ENCODE measurements at regions not wholly inside any gene's neighbourhood (a gene's known extent, or its start where the extent isn't known, plus 50 kb on each side); places are given as distances from the start of the nearest gene placed in this dataset.
"Not testable (repeated sequence)": the region's sequence is repeated elsewhere in the genome, so short reads cannot be mapped to it uniquely, and the experiment has no call there.

- no peak for DNase-seq
Measured at GRCh38 chr20:36082315-36082915, 72.1 kb upstream of the EPB41L1 start.

- DNase-seq, result not testable (repeated sequence)
Measured at GRCh38 chr20:36083200-36083599, 71.3 kb upstream of the EPB41L1 start.

- no peak for DNase-seq
Measured at GRCh38 chr20:36084356-36084755, 70.2 kb upstream of the EPB41L1 start.

GRCh38 chr20:36084897-36085613 lies 69.5 kb upstream of the EPB41L1 start:
- DNase-seq, result no peak

GRCh38 chr20:36085686-36086267 lies 68.8 kb upstream of the EPB41L1 start:
- no peak for DNase-seq

- no peak for DNase-seq
Measured at GRCh38 chr20:36086767-36087166, 67.8 kb upstream of the EPB41L1 start.

- DNase-seq, result no peak
Measured at GRCh38 chr20:36090223-36090622, 64.3 kb upstream of the EPB41L1 start.

GRCh38 chr20:36091561-36092397 lies 62.8 kb upstream of the EPB41L1 start:
- no peak for DNase-seq

GRCh38 chr20:36092398-36093024 lies 62.0 kb upstream of the EPB41L1 start:
- DNase-seq, result no peak

GRCh38 chr20:36093025-36093803 lies 61.3 kb upstream of the EPB41L1 start:
- peak; percentile 24 for DNase-seq

- no peak for DNase-seq
Measured at GRCh38 chr20:36093804-36094145, 60.8 kb upstream of the EPB41L1 start.

GRCh38 chr20:36094497-36094896 lies 60.0 kb upstream of the EPB41L1 start:
- no peak for DNase-seq

GRCh38 chr20:36096435-36096834 lies 58.1 kb upstream of the EPB41L1 start:
- no peak for DNase-seq

- DNase-seq, result no peak
Measured at GRCh38 chr20:36097337-36098151, 57.0 kb upstream of the EPB41L1 start.

GRCh38 chr20:36098364-36098763 lies 56.2 kb upstream of the EPB41L1 start:
- no peak for DNase-seq

GRCh38 chr20:36099106-36099505 lies 55.4 kb upstream of the EPB41L1 start:
- no peak for DNase-seq

GRCh38 chr20:36101192-36101591 lies 53.3 kb upstream of the EPB41L1 start:
- DNase-seq, result no peak

GRCh38 chr20:36102306-36102705 lies 52.2 kb upstream of the EPB41L1 start:
- DNase-seq, result no peak

GRCh38 chr20:36102809-36103596 lies 51.5 kb upstream of the EPB41L1 start:
- no peak for DNase-seq

GRCh38 chr20:36104244-36104643 lies 50.3 kb upstream of the EPB41L1 start:
- DNase-seq, result no peak
